Keratinocyte (primary cell): ENCODE measurements at regions not wholly inside any gene's neighbourhood (a gene's known extent, or its start where the extent isn't known, plus 50 kb on each side); places are given as distances from the start of the nearest gene placed in this dataset.

ENCODE experiments used
- CTCF ChIP-seq, 3 experiments: IDR thresholded peaks in 1 of 3; conservative IDR thresholded peaks in 1 of 3; optimal IDR thresholded peaks in 1 of 3; 2 replicates in 2 of 3; 3 replicates in 1 of 3; pipeline versions ENCODE3 to v1.5.1; 2011; ENCODE audit warnings: low read length in 3 of 3, mild to moderate bottlenecking in 3 of 3, moderate library complexity in 2 of 3, control low read depth in 1 of 3, inconsistent platforms in 1 of 3; ENCODE audit not compliant: insufficient read depth in 2 of 3; ENCODE audit errors: extremely low read depth in 1 of 3
- EZH2 ChIP-seq: IDR thresholded peaks from one replicate; pipeline ENCODE4 v1.6.1; 2012; ENCODE audit warnings: inconsistent platforms, mild to moderate bottlenecking, low read length, moderate library complexity

GRCh38 chr2:16206191-16206944 is 266.0 kb downstream of the MYCN start:
- TF ChIP-seq CTCF (optimal IDR thresholded peaks at IDR 0.05 in 1 of 3, IDR thresholded peaks at IDR 0.05 in 1 of 3, conservative IDR thresholded peaks at IDR 0.05 in 1 of 3; ENCODE audit: extremely low read depth in 1 of 3, insufficient read depth in 2 of 3, low read length in 3 of 3) (no peak), EZH2 (no peak)
